Gastrocnemius medialis (tissue), 4 donors: ENCODE measurements at regions not wholly inside any gene's neighbourhood (a gene's known extent, or its start where the extent isn't known, plus 50 kb on each side); places are given as distances from the start of the nearest gene placed in this dataset.

ENCODE experiments used
- ATAC-seq, 2 donors: fragments of 150-250 bp; one replicate each; pipeline ENCODE4 v1.9.1; 2016
- DNase-seq, 2 donors: peaks; one replicate each; pipeline ENCODE4 v3.0.0-alpha.2; 2019
- H3K27ac ChIP-seq, 4 donors: fragments of 200-600 bp; sonication (generic); 1 replicate in 1 of 4; 2 replicates in 3 of 4; pipeline ENCODE4 v1.5.1; 2016 to 2018; ENCODE audit warnings: mild to moderate bottlenecking in 2 of 4, moderate library complexity in 1 of 4
- H3K27me3 ChIP-seq, 3 donors: fragments of 200-600 bp; sonication (generic) in 2 of 3; 1 replicate in 1 of 3; 2 replicates in 2 of 3; pipeline versions ENCODE4 v1.5.1 to v1.6.0; 2016 to 2019; ENCODE audit warnings: mild to moderate bottlenecking in 1 of 3, moderate library complexity in 1 of 3
- H3K36me3 ChIP-seq, 2 donors: fragments of 200-600 bp; sonication (generic) in 1 of 2; one replicate each; pipeline ENCODE4 v1.5.1; 2017 to 2018
- H3K4me1 ChIP-seq, 2 donors: fragments of 200-600 bp; sonication (generic) in 1 of 2; one replicate each; pipeline ENCODE4 v1.5.1; 2016 to 2017; ENCODE audit warnings: mild to moderate bottlenecking in 2 of 2
- H3K4me3 ChIP-seq, 4 donors: fragments of 200-600 bp; sonication (generic) in 3 of 4; 1 replicate in 1 of 4; 2 replicates in 3 of 4; pipeline ENCODE4 v1.5.1; 2016 to 2019; ENCODE audit warnings: mild to moderate bottlenecking in 2 of 4
- H3K9me3 ChIP-seq, 3 donors: fragments of 200-600 bp; sonication (generic) in 2 of 3; 1 replicate in 1 of 3; 2 replicates in 2 of 3; pipeline ENCODE4 v1.5.1; 2016 to 2019
- CTCF ChIP-seq, 5 experiments: fragments of 450-650 bp in 3 of 5; fragments of 200-600 bp in 2 of 5; sonication (generic) in 2 of 5; IDR thresholded peaks in 4 of 5; conservative IDR thresholded peaks in 1 of 5; 1 replicate in 4 of 5; 2 replicates in 1 of 5; pipeline ENCODE4 v1.5.1; 2016 to 2019; ENCODE audit warnings: antibody characterized with exemption in 5 of 5, mild to moderate bottlenecking in 3 of 5, moderate library complexity in 3 of 5
- POLR2A ChIP-seq, 2 donors: fragments of 450-650 bp; IDR thresholded peaks; one replicate each; pipeline ENCODE4 v1.6.1; 2017; ENCODE audit warnings: antibody characterized with exemption in 2 of 2, mild to moderate bottlenecking in 2 of 2, moderate library complexity in 2 of 2
- in situ Hi-C, 4 donors: fragments of 200-750 bp; cut with MboI; loops; one replicate each; pipeline versions ENCODE4 v1.15.0 to v1.8.0; 2017; ENCODE audit warnings: low sequenced_read_pairs in 4 of 4
- intact Hi-C: fragments of 100-400 bp; cut with DNase I; formaldehyde crosslinking; loops from one replicate; pipeline ENCODE4 v1.15.1; 2023; ENCODE audit warnings: low total_unique reads

- Histone ChIP-seq H3K9me3 (no peaks in the 10 kb centered on the region), H3K4me3 (no peak overlapping the region), H3K27ac (no peak overlapping the region), H3K27me3 (no peaks in the 10 kb centered on the region), H3K4me1 (no peaks in the 10 kb centered on the region), H3K36me3 (no peaks in the 10 kb centered on the region)
- TF ChIP-seq POLR2A (IDR thresholded peaks at IDR 0.05), result no peak
- TF ChIP-seq CTCF (IDR thresholded peaks at IDR 0.05 in 4 of 5, conservative IDR thresholded peaks at IDR 0.05 in 1 of 5), result no peak
- intact Hi-C loops, result no loop called here
- ATAC-seq, result no peak
- no peak for DNase-seq
- in situ Hi-C loops, result no loop called here
Measured at GRCh38 chr22:47808236-47808635, 1045.8 kb downstream of the TBC1D22A start.

- TF ChIP-seq POLR2A (IDR thresholded peaks at IDR 0.05) (no peak), CTCF (IDR thresholded peaks at IDR 0.05 in 4 of 5, conservative IDR thresholded peaks at IDR 0.05 in 1 of 5) (no peak)
- Histone ChIP-seq H3K36me3 (no peaks in the 10 kb centered on the region), H3K4me1 (no peaks in the 10 kb centered on the region), H3K27ac (no peak overlapping the region), H3K4me3 (no peak overlapping the region), H3K9me3 (no peaks in the 10 kb centered on the region), H3K27me3 (no peaks in the 10 kb centered on the region)
- intact Hi-C loops (no loop called here), in situ Hi-C loops (no loop called here)
- no peak for DNase-seq
- no peak for ATAC-seq
Measured at GRCh38 chr22:47807506-47807905, 1045.1 kb downstream of the TBC1D22A start.

GRCh38 chr22:47806894-47807293 is 1044.4 kb downstream of the TBC1D22A start:
- H3K36me3 ChIP-seq, result no peaks in the 10 kb centered on the region
- H3K27me3 ChIP-seq, result no peaks in the 10 kb centered on the region
- DNase-seq (no peak), ATAC-seq (no peak)
- intact Hi-C loops, result no loop called here
- TF ChIP-seq POLR2A (IDR thresholded peaks at IDR 0.05) (no peak), CTCF (IDR thresholded peaks at IDR 0.05 in 4 of 5, conservative IDR thresholded peaks at IDR 0.05 in 1 of 5) (no peak)
- no peaks in the 10 kb centered on the region for H3K9me3 ChIP-seq
- in situ Hi-C loops, result no loop called here
- no peaks in the 10 kb centered on the region for H3K4me1 ChIP-seq
- no peak overlapping the region for H3K4me3 ChIP-seq
- no peak overlapping the region for H3K27ac ChIP-seq

GRCh38 chr22:47805394-47805935 is 1043.0 kb downstream of the TBC1D22A start:
- intact Hi-C loops (no loop called here), in situ Hi-C loops (no loop called here)
- Histone ChIP-seq H3K4me1 (no peaks in the 10 kb centered on the region), H3K4me3 (no peak overlapping the region), H3K36me3 (no peaks in the 10 kb centered on the region), H3K27ac (no peak overlapping the region), H3K9me3 (no peaks in the 10 kb centered on the region), H3K27me3 (no peaks in the 10 kb centered on the region)
- ATAC-seq (no peak), DNase-seq (no peak)
- TF ChIP-seq POLR2A (IDR thresholded peaks at IDR 0.05), result no peak
- no peak for TF ChIP-seq CTCF (IDR thresholded peaks at IDR 0.05 in 4 of 5, conservative IDR thresholded peaks at IDR 0.05 in 1 of 5)

GRCh38 chr22:47804281-47804680 is 1041.8 kb downstream of the TBC1D22A start:
- Histone ChIP-seq H3K27ac (no peak overlapping the region), H3K36me3 (no peaks in the 10 kb centered on the region), H3K4me3 (no peak overlapping the region), H3K27me3 (no peaks in the 10 kb centered on the region), H3K9me3 (no peaks in the 10 kb centered on the region), H3K4me1 (no peaks in the 10 kb centered on the region)
- DNase-seq, result no peak
- in situ Hi-C loops (no loop called here), intact Hi-C loops (no loop called here)
- no peak for ATAC-seq
- no peak for TF ChIP-seq POLR2A (IDR thresholded peaks at IDR 0.05)
- TF ChIP-seq CTCF (IDR thresholded peaks at IDR 0.05 in 4 of 5, conservative IDR thresholded peaks at IDR 0.05 in 1 of 5), result no peak
